GF-D8 (cell line): ENCODE measurements at regions not wholly inside any gene's neighbourhood (a gene's known extent, or its start where the extent isn't known, plus 50 kb on each side); places are given as distances from the start of the nearest gene placed in this dataset.

ENCODE experiments used
- DNase-seq: peaks from one replicate; lab custom pipeline; 2025; lab: John Stamatoyannopoulos, UW

- DNase-seq, result no peak
Measured at GRCh38 chr21:16834791-16835190, 678.1 kb upstream of the CXADR start.

GRCh38 chr21:16837321-16837720 is 675.5 kb upstream of the CXADR start:
- DNase-seq, result no peak

GRCh38 chr21:16837721-16838120 is 675.1 kb upstream of the CXADR start:
- DNase-seq, result no peak

GRCh38 chr21:16838331-16838730 is 674.5 kb upstream of the CXADR start:
- no peak for DNase-seq

- DNase-seq, result no peak
Measured at GRCh38 chr21:16840538-16840937, 672.3 kb upstream of the CXADR start.

GRCh38 chr21:16841975-16842695 is 670.7 kb upstream of the CXADR start:
- no peak for DNase-seq

- no peak for DNase-seq
Measured at GRCh38 chr21:16842696-16843035, 670.2 kb upstream of the CXADR start.

GRCh38 chr21:16847211-16847610 is 665.6 kb upstream of the CXADR start:
- DNase-seq, result no peak

GRCh38 chr21:16851054-16851453 is 661.8 kb upstream of the CXADR start:
- DNase-seq, result no peak

GRCh38 chr21:16855164-16855667 is 657.6 kb upstream of the CXADR start:
- no peak for DNase-seq

GRCh38 chr21:16863362-16863905 is 649.4 kb upstream of the CXADR start:
- no peak for DNase-seq

- DNase-seq, result no peak
Measured at GRCh38 chr21:16863908-16864307, 648.9 kb upstream of the CXADR start.

GRCh38 chr21:16865632-16866031 is 647.2 kb upstream of the CXADR start:
- no peak for DNase-seq

- no peak for DNase-seq
Measured at GRCh38 chr21:16866851-16867250, 646.0 kb upstream of the CXADR start.

GRCh38 chr21:16870103-16870502 is 642.7 kb upstream of the CXADR start:
- DNase-seq, result no peak

- no peak for DNase-seq
Measured at GRCh38 chr21:16872616-16873015, 640.2 kb upstream of the CXADR start.

- DNase-seq, result no peak
Measured at GRCh38 chr21:16873176-16873575, 639.7 kb upstream of the CXADR start.

GRCh38 chr21:16873596-16873995 is 639.2 kb upstream of the CXADR start:
- no peak for DNase-seq

GRCh38 chr21:16879479-16879878 is 633.4 kb upstream of the CXADR start:
- DNase-seq, result no peak

- DNase-seq, result no peak
Measured at GRCh38 chr21:16891821-16892220, 621.0 kb upstream of the CXADR start.

GRCh38 chr21:16900685-16901084 is 612.2 kb upstream of the CXADR start:
- DNase-seq, result no peak

- no peak for DNase-seq
Measured at GRCh38 chr21:16908077-16908476, 604.8 kb upstream of the CXADR start.

- no peak for DNase-seq
Measured at GRCh38 chr21:16910435-16911165, 602.2 kb upstream of the CXADR start.
